Astrocyte (in vitro differentiated cells and primary cell): ENCODE measurements at regions not wholly inside any gene's neighbourhood (a gene's known extent, or its start where the extent isn't known, plus 50 kb on each side); places are given as distances from the start of the nearest gene placed in this dataset.

Source experiments
- CTCF ChIP-seq: IDR thresholded peaks from 2 replicates; pipeline ENCODE4 v1.5.1; 2011; ENCODE audit warnings: low read depth, mild to moderate bottlenecking, inconsistent platforms, low read length, moderate library complexity; ENCODE audit not compliant: insufficient read depth
- EZH2 ChIP-seq: IDR thresholded peaks from 2 replicates; pipeline ENCODE4 v1.6.1; 2012; ENCODE audit warnings: mild to moderate bottlenecking, low read length, inconsistent platforms; ENCODE audit not compliant: insufficient read depth

GRCh38 chr18:64377446-64377845 lies 228.6 kb upstream of the LINC00305 start:
- TF ChIP-seq CTCF = no peak
- TF ChIP-seq EZH2 = no peak
